SK-N-DZ (cell line): ENCODE measurements at regions not wholly inside any gene's neighbourhood (a gene's known extent, or its start where the extent isn't known, plus 50 kb on each side); places are given as distances from the start of the nearest gene placed in this dataset.
"Not testable (repeated sequence)": the region's sequence is repeated elsewhere in the genome, so short reads cannot be mapped to it uniquely, and the experiment has no call there.

ENCODE experiments used
- DNase-seq: peaks from one replicate; pipeline ENCODE4 v3.0.0-alpha.2; 2015; ENCODE audit warnings: low spot score

DNA sequence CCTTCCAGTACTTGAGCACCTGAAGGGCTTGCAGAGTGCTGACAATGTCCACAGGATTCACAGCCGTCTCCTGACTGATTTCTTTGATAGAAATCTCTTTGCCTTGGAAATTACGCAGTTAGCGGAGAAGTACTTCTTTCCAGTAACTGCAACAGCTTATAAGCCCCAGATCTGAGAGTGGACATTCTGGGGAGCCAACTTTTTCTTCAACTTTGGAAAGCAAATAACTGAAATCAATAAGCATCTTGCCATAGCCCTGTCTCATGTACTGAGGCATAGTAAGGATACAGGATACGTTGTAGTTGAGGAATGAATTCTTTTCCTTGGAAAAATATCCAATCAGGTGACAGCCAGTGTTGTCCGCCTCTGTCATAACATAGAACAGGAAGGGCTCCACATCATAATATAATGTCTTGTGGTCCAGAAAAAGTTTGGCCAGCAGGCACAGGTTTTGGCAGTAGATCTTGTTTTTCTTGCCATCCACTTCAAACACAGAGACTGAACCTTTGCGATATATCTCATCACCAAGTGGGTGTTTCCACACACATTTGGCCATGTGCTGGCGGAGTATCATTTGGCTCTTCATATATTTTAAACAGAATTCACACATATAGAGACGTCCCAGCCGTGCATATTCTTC, 711.1 kb upstream of the DIAPH2 start:
- DNase-seq = not testable (repeated sequence)

GRCh38 chrX:95974096-95974470, 710.6 kb upstream of the DIAPH2 start:
- no peak for DNase-seq

- DNase-seq = no peak
Observed at GRCh38 chrX:95974890-95975289, 709.8 kb upstream of the DIAPH2 start.

DNA sequence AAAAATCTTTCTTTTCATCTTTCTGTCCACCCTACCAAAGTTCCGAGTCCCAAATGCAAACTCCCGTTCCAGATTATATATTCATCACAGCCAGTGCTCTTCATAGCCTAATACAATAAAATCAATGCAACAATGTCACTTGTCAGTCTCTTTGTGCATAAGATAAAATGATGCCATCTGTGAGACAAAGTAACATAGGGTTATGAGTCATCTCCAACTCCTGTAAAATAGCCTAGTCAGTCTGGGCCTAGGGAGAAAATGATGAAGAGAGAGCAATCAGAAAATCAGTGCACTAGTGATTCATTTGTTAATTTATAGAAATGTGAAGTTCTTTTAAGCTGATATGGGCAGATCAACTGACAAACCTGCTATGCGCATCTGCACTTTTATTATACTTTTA, 689.1 kb upstream of the DIAPH2 start:
- no peak for DNase-seq

GRCh38 chrX:95996294-95996693, 688.3 kb upstream of the DIAPH2 start:
- no peak for DNase-seq

- no peak for DNase-seq
Observed at GRCh38 chrX:96002431-96002830, 682.2 kb upstream of the DIAPH2 start.

DNA sequence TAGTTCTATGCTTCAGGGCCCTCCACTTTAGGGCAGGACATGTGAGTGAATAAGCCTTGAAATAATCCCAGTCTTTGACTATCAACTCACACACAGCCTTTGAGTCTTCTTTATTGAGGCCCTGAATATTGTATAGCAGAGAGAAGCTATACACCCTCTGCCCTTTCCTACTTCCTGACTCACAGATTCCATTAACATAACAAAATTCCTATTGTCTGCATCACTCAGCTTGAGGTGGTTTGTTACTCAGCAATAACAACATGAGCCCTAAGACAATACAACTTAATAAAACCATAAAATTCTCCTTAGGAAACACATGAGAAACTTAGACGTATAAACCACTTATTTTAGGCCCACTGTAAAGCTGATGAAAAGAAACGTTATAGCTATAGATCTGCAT, 680.3 kb upstream of the DIAPH2 start:
- DNase-seq = no peak

GRCh38 chrX:96006281-96006680, 678.4 kb upstream of the DIAPH2 start:
- DNase-seq = no peak

DNA sequence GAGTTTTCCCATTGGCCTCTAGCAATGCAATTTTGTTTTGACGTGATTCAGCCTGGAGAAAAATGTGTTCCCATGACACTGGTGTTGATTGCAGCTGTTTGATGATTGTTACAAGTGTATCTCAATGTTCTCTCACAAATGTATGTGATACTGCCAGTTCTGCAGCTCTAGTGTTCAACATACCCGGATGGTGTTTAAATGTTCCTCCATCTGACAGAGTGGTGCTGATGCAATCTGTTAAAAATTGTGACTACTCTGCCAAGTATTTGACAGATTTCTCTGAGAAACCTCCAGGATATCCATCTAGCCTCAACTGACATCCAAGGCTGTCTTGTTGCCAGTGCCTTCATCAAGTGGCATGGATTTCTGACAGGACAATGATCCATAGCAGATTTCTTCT, 657.2 kb upstream of the DIAPH2 start:
- no peak for DNase-seq

DNA sequence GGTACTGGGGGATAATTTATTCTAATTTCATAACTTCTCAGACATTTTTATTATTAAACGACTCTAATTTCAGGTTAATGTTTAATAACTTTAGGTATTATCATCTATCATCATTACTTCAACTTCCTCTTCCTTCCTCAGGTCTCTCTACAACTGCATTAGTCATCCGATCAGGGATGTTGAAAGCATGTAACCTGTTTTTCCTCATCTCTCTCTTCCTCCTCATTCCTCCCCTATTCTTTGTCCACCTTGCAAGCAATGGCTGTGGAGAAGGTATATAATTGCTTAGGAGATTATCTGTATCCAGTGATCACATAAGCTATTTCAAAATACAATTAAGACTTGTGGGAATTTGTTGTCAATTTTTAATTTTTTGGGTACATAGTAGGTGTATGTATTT, 632.6 kb upstream of the DIAPH2 start:
- no peak for DNase-seq

GRCh38 chrX:96081891-96082290, 602.8 kb upstream of the DIAPH2 start:
- no peak for DNase-seq

GRCh38 chrX:96094616-96095015, 590.0 kb upstream of the DIAPH2 start:
- DNase-seq = no peak

GRCh38 chrX:96098471-96098870, 586.2 kb upstream of the DIAPH2 start:
- DNase-seq = no peak

- no peak for DNase-seq
Observed at GRCh38 chrX:96102997-96103396, 581.6 kb upstream of the DIAPH2 start.

DNA sequence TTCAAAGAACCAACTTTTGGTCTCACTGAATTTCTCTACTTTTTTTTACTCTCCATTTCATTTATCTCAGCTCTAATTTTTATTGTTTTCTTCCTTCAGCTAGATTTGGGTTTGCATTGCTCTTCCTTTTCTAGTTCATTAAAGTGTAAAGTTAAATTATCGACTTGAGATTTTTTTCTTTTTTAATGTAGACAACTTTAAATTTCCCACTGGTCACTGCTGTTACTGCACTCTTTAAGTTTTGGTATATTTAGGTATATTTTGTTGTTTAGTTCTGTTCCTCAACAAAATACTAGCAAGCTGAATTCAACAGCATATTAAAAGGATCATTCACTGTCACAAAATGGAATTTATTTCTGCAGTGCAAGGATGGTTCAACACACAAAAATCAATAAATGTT, 572.0 kb upstream of the DIAPH2 start:
- DNase-seq = no peak

- DNase-seq = no peak
Observed at GRCh38 chrX:96126182-96126581, 558.5 kb upstream of the DIAPH2 start.

DNA sequence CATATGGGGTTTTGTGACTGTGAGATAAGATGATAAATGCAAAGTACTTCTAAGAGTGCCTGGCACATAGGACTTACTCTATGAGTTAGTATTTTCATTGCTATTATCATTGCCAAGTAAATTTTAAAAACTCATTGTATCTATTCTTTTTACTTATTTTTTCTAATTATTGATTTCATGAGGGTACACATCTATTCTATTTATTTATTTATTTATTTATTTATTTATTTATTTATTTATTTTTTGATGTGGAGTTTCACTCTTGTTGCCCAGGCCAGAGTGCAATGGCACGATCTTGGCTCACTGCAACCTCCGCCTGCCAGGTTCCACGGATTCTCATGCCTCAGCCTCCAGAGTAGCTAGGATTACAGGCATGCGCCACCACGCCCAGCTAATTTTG, 556.6 kb upstream of the DIAPH2 start:
- not testable (repeated sequence) for DNase-seq

DNA sequence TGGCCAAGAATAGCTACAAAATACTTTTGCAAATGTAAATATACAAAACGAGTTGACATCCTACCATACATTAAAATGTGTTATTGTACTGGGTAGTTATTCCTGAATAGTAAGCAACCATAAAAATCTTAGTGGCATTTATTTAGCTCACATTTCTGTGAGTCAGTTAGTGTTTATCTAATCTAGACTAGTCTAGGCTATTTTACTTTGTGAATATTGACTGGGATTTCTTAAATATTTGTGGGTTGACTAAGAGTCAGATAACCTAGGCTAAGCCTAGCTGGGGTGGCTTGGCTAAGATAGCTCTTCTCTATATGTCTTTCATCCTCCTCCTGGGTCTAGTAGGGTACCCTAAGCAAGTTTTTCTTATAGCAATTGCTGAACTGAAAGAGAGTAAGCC, 543.8 kb upstream of the DIAPH2 start:
- DNase-seq = no peak

- DNase-seq = no peak
Observed at GRCh38 chrX:96147681-96148080, 537.0 kb upstream of the DIAPH2 start.

DNA sequence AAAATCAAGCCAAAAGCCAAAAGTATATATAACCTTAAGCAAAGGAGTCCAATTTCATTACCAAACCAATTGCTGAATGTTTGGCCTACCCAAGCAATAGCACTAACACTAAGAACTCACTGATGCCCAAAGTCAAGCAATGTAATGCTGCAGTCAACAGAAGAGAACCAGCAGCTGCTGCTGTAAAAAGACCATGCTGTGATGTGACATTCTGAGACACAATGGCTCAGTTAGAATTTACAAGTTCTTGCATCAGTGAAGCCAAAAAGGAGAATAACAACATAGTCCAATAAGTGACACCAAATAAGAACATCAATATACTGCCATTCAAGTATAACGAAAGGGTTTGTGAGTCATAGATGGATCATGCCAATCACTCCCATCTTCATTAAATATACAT, 514.0 kb upstream of the DIAPH2 start:
- no peak for DNase-seq

- DNase-seq = no peak
Observed at GRCh38 chrX:96176921-96177320, 507.7 kb upstream of the DIAPH2 start.

- DNase-seq = no peak
Observed at GRCh38 chrX:96181605-96182004, 503.0 kb upstream of the DIAPH2 start.

DNA sequence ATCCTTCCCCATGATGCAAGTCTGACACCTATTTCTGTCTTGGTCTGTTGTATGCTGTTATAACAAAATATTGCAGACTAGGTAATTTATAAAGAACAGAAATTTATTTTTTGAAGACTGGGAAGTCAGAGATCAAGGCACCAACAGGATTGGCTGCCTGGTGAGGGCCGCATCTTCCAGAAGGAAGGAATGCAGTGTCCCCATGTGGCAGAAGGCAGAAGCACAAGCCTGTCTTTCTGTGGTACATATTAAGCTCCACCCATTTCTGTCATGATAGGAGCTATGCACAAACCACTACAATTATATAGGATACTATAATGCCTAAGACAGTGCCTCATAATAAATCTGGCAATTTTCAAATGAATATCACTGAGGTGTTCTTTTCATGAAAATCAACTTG, 502.3 kb upstream of the DIAPH2 start:
- DNase-seq = peak; percentile 3

DNA sequence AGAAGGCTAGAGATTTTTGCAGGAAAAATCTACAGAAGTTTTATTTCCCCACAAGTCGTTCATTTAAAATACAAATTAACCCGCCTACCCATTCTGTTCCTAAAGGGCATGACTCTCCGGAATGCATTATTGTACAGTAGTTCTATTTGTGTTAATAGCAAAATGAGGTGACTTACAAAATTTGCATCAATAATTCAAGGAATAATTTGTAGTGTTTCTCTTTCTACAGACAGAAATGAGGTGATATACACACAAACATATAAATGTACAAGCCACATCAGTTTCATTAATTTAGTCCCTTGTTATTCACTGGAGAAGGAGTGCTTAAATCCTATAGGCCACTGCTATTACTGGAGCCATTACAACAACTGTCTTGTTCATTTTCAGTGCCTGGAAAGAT, 501.3 kb upstream of the DIAPH2 start:
- DNase-seq = no peak
